Skin of body (tissue), 1 donor: ENCODE measurements at regions not wholly inside any gene's neighbourhood (a gene's known extent, or its start where the extent isn't known, plus 50 kb on each side); places are given as distances from the start of the nearest gene placed in this dataset.

Experiments used
- DNase-seq: peaks from one replicate; lab custom pipeline; 2025; lab: John Stamatoyannopoulos, UW

DNA sequence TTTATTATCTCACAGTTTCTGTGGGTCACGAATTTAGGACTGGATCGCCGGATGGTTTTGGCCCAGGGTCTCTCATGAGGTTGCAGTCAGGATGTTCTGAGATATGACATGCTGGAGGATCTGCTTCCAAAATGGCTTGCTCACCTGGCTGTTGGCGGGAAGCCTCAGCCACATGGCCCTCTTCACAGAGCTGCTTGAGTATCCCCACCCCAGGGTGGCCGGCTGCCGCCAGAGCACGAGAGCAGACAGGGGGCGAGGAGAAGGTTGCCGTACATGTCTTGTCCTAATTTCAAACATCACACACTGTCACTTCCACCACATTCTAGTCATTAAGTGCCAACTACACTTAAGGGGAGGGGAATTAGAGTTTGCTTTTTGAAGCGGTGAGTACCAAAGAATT, 365.8 kb downstream of the FGFR2 start:
- no peak for DNase-seq

- no peak for DNase-seq
Observed at GRCh38 chr10:121235692-121236091, 362.6 kb downstream of the FGFR2 start.

DNA sequence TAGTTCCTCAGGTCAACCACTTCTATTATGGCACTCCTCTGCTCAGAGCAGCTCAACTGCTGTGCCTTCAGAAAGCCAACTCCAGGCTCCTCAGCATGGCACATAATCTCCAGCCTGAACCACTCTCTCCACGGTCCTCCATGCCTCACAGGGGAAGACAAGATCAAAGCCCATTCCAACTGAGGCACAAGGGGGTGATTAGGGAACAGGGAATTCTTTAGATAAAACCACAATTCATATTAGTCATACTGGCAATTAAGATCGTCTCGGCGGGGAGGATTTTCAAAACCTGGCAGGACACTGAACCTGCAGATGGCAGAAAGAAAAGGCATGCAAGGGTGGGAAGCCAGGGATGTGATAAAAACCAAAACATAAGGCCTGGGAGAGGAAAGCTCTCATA, 361.6 kb downstream of the FGFR2 start:
- no peak for DNase-seq

- DNase-seq = no peak
Observed at GRCh38 chr10:121237718-121238117, 360.5 kb downstream of the FGFR2 start.

DNA sequence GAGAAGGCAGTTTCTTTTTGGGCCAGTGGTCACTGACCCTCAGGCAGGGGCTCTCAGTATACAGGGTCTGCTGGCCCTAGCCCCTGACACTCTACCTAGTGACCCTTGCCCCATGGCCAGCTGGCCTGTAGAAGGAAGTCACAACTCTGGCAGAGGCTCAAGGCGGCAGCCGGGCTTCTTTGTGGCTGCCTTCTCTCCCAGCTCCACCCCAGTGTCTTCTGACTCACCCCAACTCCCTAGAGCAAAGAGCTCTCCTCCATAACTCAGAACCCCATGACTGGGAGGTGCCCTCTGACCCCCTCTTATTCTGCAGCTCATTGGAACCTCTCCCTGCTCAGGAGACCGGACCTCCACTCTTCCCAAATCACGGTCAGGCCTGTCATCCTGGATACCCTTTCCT, 358.2 kb downstream of the FGFR2 start:
- no peak for DNase-seq

DNA sequence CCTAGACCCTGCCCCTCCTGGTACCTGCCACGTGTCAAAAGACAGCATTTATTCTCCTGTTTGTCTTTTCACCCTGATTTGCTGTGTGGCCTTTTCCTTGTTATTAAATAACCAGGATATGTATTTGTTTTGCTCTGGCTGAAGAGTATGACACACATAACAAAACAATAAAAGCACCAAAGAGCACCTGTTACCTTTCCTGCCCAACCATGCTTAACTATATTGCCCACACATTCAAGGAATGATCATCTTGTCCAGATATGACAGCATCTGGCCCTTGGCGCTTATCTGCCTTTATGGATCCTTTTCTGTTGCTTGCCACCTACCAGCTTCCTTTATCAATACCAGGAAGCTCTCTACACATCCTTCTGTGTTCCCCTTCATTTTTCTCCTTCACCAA, 357.7 kb downstream of the FGFR2 start:
- no peak for DNase-seq

GRCh38 chr10:121241337-121241736, 356.9 kb downstream of the FGFR2 start:
- DNase-seq = no peak

- DNase-seq = no peak
Observed at GRCh38 chr10:121242741-121243608, 355.3 kb downstream of the FGFR2 start.

DNA sequence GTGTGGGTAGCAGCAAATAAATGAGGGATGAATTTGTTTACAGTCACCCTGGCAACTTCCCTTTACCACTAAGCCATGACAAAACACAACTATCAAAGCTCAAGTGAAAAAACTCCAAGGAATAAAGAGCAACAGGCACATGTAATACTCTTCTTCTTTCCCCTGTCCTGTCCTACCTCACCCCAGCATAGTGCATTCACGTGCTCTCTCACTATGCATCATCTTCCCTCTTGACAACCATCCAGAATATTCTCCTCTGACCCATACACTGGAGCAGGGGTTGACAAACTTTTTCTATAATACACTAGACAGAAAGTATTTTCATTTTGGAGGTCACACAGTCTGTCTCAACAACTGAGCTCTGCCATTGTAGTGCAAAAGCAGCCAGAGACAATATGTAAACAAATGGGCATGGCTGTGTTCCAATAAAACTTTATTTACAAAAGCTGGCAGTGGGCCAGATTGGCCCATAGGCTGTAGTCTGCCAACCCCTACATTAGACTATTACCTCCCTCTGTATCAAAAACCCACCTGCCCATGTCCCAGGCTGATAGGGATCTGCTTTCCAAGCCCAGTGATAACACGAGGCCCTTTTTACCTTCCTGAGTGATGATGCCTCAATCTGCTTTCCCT, 354.5 kb downstream of the FGFR2 start:
- no peak for DNase-seq

DNA sequence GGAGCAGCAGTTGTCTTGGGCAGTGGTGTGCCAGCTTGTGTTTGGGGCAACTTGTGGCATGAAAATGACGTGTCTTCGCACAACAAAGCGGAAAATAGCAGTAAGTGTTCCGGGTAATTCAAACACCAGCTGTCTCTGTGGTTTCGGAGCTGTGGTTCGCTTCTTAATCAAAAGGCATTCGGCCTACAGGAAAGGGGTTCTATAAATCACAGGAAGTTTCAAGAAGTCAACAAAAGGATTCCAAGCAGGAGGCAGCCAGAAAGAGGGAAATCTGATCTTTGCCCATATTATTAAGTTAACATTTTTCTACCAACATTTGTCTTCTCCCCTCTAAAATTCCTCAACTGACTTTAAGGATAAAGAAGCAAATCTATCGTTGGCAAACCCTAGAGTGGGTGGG, 353.4 kb downstream of the FGFR2 start:
- peak; percentile 50 for DNase-seq

- peak; percentile 23 for DNase-seq
Observed at GRCh38 chr10:121245754-121246153, 352.5 kb downstream of the FGFR2 start.

DNA sequence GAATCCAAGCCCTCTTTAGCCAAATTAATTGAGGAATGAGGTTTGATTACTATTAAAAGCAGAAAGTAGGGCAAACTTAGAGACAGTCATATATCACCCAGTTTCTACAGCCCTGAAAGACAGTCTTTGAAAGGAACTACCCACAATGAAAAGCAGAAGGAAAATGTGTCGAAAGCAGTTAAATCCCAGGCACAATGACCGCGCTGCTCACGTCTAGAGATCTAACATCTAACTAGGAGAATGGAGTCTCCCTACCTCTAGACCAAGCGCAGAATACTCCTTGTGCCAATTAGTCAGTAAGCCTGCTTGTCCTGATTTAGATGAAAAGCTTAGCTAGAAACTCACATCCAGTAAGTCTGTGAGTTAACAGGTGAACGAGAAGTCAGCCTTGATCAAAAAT, 350.0 kb downstream of the FGFR2 start:
- no peak for DNase-seq

DNA sequence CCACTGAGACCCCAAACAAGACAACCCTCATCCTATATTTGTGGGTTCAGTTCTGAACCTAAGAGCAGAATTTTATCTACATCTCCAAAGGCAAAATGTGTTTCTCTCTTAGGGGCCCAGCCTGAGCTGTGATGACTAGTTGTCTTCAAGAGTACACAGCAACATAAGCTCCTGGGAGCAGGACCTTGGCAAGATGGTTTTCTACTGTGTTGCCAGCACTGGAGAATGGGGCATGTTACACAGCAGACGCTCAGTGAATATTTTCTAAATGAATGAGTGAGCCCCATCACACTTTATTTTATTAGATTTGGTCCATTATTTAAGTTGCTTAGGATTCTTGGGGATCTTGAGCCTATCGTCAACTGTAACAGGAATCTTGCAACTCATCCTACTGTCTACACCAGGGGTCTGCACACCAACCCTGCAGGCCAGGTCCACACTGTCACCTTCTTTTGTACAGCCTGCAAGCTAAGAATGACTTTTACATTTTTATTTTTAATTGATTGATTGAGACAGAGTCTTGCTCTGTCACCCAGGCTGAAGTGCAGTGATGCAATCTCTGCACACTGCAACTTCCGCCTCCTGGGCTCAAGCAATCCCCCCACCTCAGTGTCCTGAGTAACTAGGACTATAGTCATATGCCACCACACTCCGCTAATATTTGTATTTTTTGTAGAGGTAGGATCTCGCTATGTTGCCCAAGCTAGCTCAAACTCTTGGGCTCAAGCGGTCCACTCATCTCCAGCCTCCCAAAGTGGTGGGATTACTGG, 347.1 kb downstream of the FGFR2 start:
- no peak for DNase-seq

- peak; percentile 42 for DNase-seq
Observed at GRCh38 chr10:121252756-121253155, 345.5 kb downstream of the FGFR2 start.

- no peak for DNase-seq
Observed at GRCh38 chr10:121260377-121260776, 337.9 kb downstream of the FGFR2 start.

DNA sequence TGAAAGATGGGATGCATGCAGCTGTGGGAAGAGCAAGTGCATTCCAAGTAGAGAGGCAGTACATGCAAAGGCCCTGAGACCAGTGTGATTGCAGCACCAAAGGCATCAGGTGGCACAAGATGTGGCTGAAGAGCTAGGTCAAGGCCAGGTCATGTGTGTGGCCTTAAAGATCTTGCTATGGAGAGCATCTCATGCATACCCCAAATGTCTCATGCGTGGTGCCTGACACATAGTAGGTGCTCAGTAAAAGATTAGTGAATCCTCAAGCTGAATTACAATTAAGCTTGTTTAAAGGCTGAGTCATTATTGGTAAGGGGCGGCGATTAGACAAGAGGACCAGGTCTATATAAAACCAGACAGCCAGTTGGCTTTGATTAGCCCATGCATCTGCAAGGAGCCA, 336.6 kb downstream of the FGFR2 start:
- no peak for DNase-seq

DNA sequence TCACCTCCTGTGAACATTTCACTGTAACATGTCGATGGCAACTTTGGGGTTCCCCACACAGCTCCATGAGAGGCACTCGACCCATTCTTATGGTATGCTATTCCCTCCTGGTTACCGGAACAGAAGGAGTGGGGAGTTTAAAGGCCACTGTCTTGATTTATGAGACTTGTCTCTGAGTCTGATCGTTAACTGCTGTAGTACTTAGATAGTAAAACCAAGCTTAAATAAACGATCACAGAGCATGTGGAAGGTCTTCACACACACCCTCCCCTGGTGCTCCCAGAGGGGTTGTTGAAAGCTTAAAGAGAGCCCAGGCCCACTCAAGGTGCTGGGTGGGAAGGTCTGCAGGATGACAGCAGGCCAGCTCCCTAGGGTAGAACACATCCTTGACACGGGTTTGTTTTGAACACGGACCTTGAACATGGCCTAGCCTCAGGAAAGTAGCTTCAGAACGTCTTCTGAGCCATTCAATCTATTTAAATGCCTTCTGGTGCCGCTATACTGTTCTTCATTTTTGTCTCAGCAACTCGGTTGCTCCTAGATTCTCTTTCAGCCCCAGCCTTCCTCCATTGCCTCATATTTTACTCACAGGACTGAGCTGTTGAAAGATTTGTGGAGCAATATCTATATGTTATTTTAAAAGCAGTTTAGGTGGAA, 335.3 kb downstream of the FGFR2 start:
- no peak for DNase-seq

GRCh38 chr10:121263431-121263783, 334.8 kb downstream of the FGFR2 start:
- DNase-seq = no peak

DNA sequence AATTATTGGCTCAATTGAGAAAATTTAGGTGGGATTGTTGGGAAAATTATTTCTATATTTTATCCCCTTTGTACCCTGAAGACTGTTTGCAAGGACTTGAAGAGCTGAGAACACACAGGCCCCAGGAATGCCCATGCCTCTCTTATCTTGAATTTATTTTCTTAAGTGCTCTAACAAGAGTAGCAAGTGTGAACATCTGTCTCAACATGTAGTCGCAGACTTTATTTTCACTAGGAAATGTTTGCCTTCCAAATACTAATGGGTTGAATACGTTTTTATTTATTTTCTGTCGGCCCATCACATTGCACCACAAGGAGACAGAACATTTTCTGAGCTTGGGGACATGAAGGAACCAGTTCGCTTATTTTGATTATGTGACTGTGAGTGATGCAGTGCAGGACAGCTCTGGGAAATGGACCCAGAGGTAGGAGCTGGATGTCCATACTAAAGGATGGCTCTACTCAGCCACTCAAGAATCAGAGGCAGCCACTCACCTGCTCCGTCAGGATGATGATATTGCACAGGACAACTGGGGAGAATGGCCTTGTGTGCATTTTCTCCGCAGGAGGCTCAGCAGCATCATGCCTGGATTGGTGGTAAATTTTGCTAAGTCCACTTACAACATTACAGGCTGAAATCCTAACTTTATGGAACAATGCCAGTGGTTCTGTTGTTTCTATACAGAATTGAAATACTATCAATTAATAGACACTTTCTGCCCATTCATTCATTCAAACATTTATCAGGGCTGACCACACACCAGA, 332.7 kb downstream of the FGFR2 start:
- DNase-seq = no peak

- DNase-seq = no peak
Observed at GRCh38 chr10:121266370-121266769, 331.9 kb downstream of the FGFR2 start.
